HG03571 (cell line): ENCODE measurements at regions not wholly inside any gene's neighbourhood (a gene's known extent, or its start where the extent isn't known, plus 50 kb on each side); places are given as distances from the start of the nearest gene placed in this dataset.

Source experiments
- ATAC-seq: cut with Tn5 transposase; IDR thresholded peaks from one replicate; pipeline ENCODE4 v1.9.1; 2021; ENCODE audit not compliant: unreplicated experiment

- no peak for ATAC-seq
Measured at GRCh38 chr13:58594747-58595600, 963.4 kb downstream of the PCDH17 start.

- ATAC-seq, result no peak
Measured at GRCh38 chr13:58597552-58597951, 966.0 kb downstream of the PCDH17 start.

GRCh38 chr13:58598241-58598640 is 966.7 kb downstream of the PCDH17 start:
- ATAC-seq, result no peak

DNA sequence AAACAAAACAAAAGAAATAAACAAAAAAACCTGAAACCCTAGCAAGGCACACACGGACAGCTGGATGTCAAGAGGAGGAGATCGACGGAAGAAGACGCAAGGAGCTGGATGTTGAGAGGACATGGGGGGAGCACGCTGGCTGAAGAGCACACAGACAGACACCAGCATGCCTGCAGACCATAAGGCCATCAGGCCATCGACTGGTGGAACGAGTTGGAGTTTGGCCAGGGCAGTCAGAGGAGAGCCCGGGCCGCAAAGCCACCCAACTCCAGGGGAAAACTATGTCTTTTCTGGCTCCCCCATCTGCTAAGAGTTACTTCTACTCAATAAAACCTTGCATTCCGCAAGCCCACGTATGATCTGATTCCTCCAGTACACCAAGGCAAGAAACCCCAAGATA is 979.6 kb downstream of the PCDH17 start:
- ATAC-seq, result no peak

- no peak for ATAC-seq
Measured at GRCh38 chr13:58617880-58618665, 986.5 kb downstream of the PCDH17 start.

GRCh38 chr13:58619396-58620113 is 988.0 kb downstream of the PCDH17 start:
- no peak for ATAC-seq

DNA sequence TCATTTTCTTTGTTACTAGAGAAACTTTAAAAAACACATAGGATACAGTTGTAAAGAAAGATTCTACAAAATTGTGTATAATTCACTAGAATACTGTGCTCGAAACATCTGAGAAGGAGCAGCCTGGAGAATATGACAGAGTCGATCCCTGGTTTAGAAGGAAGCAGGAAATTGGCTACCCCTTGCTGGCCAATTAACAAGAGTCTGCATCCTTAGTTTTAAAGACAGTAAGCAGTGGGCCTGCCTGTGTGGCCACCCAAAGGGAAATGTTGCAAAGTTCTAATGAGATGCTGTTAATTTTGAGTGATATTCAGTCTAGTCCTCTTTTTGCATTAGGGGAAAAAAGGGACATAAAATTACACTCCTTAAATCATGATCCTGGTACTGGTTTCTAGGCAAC is 988.6 kb downstream of the PCDH17 start:
- ATAC-seq, result no peak

DNA sequence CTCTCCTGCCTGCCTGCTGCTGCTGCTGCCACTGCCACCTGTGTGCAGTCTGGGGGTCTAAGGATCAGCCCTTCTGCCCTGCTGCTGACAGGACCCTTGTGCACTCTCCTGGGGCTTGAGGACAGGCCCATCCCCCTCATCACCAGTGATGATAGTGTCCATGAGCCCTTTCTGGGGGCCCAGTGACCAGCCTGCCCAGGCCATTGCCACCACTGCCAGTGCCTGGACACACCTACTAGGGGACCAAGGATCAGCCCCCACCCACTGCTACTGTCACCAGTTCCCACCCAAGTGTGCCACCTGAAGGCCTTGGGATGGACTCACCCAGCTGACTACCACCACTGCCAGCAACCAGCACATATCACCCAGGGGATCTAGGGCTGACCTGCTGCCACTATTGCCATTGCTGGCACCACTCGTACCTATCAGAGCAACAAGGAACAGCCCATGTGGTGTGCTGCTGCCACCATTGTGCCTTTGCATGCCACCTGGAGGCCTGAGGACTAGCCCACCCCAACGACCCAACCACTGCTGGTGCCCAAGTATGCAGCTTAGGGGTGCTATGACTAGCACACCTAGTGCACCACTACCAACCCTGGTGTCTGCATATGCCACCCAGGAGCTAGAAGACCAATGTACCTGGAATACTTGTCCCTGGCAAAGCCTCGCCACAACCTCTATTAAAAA is 994.3 kb downstream of the PCDH17 start:
- no peak for ATAC-seq

DNA sequence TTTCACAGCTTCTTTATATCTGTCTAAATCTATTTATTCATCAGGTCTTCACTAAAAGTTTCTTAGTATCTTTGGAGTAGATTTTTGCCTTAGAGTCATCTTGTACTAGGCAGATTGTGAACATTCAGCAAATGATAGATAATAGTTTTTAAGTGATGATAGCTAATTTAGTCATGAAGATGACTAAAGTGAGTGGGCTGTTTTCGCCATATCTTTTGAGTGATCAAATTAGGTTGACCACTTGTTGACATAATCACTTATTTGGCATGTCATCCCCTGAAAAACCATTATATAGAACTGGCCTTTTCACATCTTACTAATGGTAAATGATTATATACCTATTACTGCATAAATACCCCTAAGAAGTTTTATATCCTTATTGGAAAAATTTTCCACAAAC is 999.2 kb downstream of the PCDH17 start:
- ATAC-seq, result no peak

- ATAC-seq, result no peak
Measured at GRCh38 chr13:58633226-58633625, 1001.7 kb downstream of the PCDH17 start.

DNA sequence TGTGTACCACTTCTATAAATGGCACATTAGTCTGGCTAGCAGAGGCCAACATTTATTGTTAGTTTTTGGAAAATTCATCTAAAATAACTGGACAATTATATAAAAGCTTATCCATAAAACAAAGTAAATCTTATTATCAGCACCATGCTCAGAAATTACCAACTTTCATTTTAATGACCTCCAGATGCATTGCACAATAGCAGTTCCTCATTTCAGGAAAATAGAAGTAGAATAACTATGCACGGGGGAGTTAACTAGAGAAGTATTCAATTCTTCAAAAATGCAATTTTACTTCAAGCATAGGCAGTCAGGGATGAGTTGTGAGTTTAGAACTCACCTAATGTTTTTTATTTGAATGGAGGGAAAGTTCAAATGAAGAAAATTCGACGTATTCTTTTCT is 1023.5 kb downstream of the PCDH17 start:
- no peak for ATAC-seq

DNA sequence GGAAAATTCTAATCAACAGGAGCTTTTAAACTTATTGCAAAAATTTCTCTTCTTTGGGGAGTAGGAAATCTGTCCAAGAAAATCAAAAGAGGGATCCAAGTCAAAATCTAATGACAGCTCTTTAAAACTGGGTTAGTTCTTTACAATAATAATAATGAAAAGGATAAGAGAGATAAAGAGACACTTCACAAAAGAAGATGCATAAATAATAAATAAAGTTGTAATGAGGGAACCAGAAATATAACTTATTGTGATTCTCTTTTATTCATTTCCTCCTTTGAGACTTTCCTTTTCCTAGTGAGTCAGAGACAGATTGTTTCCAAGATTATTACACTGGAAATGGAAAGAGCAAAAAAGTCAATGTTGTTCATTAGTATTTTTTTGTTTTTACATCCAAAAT is 1029.3 kb downstream of the PCDH17 start:
- no peak for ATAC-seq

GRCh38 chr13:58666331-58666730 is 1034.8 kb downstream of the PCDH17 start:
- no peak for ATAC-seq

- ATAC-seq, result no peak
Measured at GRCh38 chr13:58667096-58667495, 1035.6 kb downstream of the PCDH17 start.

DNA sequence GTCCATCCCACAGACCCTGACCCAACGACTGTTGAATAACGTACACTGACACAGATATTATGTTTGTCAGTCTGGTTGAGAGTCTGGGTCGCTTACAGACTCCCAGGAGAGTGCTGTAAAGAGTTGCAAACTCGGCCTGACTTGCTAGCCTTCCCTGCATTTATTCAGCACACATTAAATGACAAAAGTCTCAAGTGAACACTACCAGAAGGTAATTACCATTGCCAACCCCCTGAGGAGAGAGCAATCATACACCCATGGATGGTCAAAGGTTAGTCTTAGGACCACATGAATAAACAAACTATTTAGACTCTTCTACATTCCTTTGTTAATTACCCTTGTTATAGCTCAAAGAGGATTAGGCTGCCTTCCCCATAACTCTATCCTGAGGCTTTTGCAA is 1048.6 kb downstream of the PCDH17 start:
- no peak for ATAC-seq

- ATAC-seq, result no peak
Measured at GRCh38 chr13:58682616-58683015, 1051.1 kb downstream of the PCDH17 start.

DNA sequence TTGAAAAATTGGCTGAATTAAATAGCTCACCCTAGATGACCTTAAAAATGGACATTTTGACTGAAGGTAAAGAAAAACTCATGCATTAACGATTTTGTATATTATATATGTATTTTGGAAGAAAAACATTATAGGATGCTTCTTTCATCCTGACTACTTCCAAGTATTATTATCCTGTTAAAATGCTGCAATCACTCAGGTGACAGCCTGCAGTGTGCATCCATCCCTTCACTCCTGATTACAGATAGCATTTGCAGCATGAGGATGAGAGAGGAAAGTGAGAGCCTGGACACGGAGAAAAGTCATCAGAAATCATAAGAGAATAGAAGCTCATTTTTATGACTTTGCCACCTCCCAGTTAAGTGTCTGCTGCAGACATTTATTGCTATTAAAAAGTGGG is 1055.6 kb downstream of the PCDH17 start:
- ATAC-seq, result no peak

GRCh38 chr13:58698531-58698930 is 1067.0 kb downstream of the PCDH17 start:
- ATAC-seq, result no peak

- no peak for ATAC-seq
Measured at GRCh38 chr13:58704953-58705352, 1073.4 kb downstream of the PCDH17 start.

GRCh38 chr13:58706421-58706820 is 1074.9 kb downstream of the PCDH17 start:
- ATAC-seq, result no peak

GRCh38 chr13:58712191-58712590 is 1080.6 kb downstream of the PCDH17 start:
- ATAC-seq, result no peak
